ENCODE measurements at regions not wholly inside any gene's neighbourhood (a gene's known extent, or its start where the extent isn't known, plus 50 kb on each side); places are given as distances from the start of the nearest gene placed in this dataset.

- no peak for TF ChIP-seq ZNF462 (CRISPR knock-in tag; IDR thresholded peaks at IDR 0.05)
These were observed 341.8 kb downstream of the ANKRD30A start (continued) for GRCh38 chr10:37467246-37467645.

DNA sequence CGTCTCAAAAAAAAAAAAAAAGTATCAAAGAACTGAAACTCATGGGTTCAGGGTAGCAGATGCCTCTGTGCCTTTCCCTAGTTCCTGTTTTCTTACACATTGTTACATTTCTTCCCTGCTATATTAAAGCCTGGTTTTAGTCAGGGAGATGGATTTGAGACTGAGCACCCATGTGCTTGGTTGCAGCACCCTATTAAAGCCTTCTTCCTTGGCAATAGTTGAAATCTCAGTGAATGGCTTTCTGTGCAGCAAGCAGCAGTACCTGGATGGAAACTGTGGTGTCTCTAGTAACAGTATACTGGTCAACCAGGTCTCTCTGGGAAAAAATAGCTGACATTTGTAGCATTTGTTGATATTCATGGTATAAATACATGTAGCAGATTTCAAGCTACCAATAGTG is 331.1 kb downstream of the ANKRD30A start:
- peaks cover 97% of the 10 kb centered on the region for H3K9me3 Mint-ChIP-seq
- H3K4me3 Mint-ChIP-seq = no peak overlapping the region
- no peaks in the 10 kb centered on the region for H3K36me3 ChIP-seq (ENCODE audit: insufficient read depth)
- peaks cover 28% of the 10 kb centered on the region for H3K36me3 Mint-ChIP-seq (ENCODE audit: low read depth)
- no peaks in the 10 kb centered on the region for H4K20me1 ChIP-seq (replicated peaks; ENCODE audit: insufficient read depth)
- H3K27ac Mint-ChIP-seq = no peak overlapping the region
- ATAC-seq (no peak), DNase-seq (ENCODE audit: low spot score) (no peak)
- H3K27me3 Mint-ChIP-seq (ENCODE audit: insufficient read depth, low read depth, poor library complexity) = peaks cover 14% of the 10 kb centered on the region
- H3K4me2 ChIP-seq = no peak overlapping the region
- no peaks in the 10 kb centered on the region; the same call in 2 of the 3 replicates for H3K4me1 Mint-ChIP-seq
- no peak overlapping the region for H3K27ac ChIP-seq (ENCODE audit: low read depth)
- H3K4me3 ChIP-seq = no peak overlapping the region
- H3K4me1 ChIP-seq (ENCODE audit: insufficient read depth) = no peaks in the 10 kb centered on the region
- no peaks in the 10 kb centered on the region for H3K27me3 ChIP-seq (ENCODE audit: insufficient read depth)
- H2AFZ ChIP-seq = no peak overlapping the region
- H3F3A ChIP-seq (replicated peaks; ENCODE audit: low read depth) = no peaks in the 10 kb centered on the region
- H3K9me2 ChIP-seq (ENCODE audit: insufficient read depth) = no peaks in the 10 kb centered on the region
- H3K79me2 ChIP-seq (replicated peaks; ENCODE audit: insufficient read depth) = no peaks in the 10 kb centered on the region
- TF ChIP-seq STAT1 (IDR thresholded peaks at IDR 0.05; ENCODE audit: unreplicated experiment) (no peak), CREB1 (CRISPR knock-in tag; IDR thresholded peaks at IDR 0.05; ENCODE audit: low read depth) (no peak), POLR2AphosphoS5 (IDR thresholded peaks at IDR 0.05; ENCODE audit: low read depth) (no peak), NANOG (IDR thresholded peaks at IDR 0.05; ENCODE audit: borderline replicate concordance) (no peak), EZH2phosphoT487 (IDR thresholded peaks at IDR 0.05; ENCODE audit: unreplicated experiment) (no peak), CTCF (conservative IDR thresholded peaks at IDR 0.05; ENCODE audit: low read depth in 2 of 2) (no peak), ZNF114 (CRISPR knock-in tag; IDR thresholded peaks at IDR 0.05) (no peak), JUNB (IDR thresholded peaks at IDR 0.05; ENCODE audit: unreplicated experiment) (no peak), EZH2 (IDR thresholded peaks at IDR 0.05; ENCODE audit: low read depth, unreplicated experiment) (no peak), ZNF331 (CRISPR knock-in tag; IDR thresholded peaks at IDR 0.05; ENCODE audit: low read depth) (no peak)
- TF ChIP-seq, protein P1, sequence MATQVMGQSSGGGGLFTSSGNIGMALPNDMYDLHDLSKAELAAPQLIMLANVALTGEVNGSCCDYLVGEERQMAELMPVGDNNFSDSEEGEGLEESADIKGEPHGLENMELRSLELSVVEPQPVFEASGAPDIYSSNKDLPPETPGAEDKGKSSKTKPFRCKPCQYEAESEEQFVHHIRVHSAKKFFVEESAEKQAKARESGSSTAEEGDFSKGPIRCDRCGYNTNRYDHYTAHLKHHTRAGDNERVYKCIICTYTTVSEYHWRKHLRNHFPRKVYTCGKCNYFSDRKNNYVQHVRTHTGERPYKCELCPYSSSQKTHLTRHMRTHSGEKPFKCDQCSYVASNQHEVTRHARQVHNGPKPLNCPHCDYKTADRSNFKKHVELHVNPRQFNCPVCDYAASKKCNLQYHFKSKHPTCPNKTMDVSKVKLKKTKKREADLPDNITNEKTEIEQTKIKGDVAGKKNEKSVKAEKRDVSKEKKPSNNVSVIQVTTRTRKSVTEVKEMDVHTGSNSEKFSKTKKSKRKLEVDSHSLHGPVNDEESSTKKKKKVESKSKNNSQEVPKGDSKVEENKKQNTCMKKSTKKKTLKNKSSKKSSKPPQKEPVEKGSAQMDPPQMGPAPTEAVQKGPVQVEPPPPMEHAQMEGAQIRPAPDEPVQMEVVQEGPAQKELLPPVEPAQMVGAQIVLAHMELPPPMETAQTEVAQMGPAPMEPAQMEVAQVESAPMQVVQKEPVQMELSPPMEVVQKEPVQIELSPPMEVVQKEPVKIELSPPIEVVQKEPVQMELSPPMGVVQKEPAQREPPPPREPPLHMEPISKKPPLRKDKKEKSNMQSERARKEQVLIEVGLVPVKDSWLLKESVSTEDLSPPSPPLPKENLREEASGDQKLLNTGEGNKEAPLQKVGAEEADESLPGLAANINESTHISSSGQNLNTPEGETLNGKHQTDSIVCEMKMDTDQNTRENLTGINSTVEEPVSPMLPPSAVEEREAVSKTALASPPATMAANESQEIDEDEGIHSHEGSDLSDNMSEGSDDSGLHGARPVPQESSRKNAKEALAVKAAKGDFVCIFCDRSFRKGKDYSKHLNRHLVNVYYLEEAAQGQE (IDR thresholded peaks at IDR 0.05; ENCODE audit: unreplicated experiment) = no peak
- TF ChIP-seq, protein P2, sequence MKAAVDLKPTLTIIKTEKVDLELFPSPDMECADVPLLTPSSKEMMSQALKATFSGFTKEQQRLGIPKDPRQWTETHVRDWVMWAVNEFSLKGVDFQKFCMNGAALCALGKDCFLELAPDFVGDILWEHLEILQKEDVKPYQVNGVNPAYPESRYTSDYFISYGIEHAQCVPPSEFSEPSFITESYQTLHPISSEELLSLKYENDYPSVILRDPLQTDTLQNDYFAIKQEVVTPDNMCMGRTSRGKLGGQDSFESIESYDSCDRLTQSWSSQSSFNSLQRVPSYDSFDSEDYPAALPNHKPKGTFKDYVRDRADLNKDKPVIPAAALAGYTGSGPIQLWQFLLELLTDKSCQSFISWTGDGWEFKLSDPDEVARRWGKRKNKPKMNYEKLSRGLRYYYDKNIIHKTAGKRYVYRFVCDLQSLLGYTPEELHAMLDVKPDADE (IDR thresholded peaks at IDR 0.05) = no peak
